ENCODE measurements at regions not wholly inside any gene's neighbourhood (a gene's known extent, or its start where the extent isn't known, plus 50 kb on each side); places are given as distances from the start of the nearest gene placed in this dataset.
A peak's percentile ranks its signal among the peaks of the same experiment; 100 is the strongest.
"Not testable (repeated sequence)": the region's sequence is repeated elsewhere in the genome, so short reads cannot be mapped to it uniquely, and the experiment has no call there.

DNA sequence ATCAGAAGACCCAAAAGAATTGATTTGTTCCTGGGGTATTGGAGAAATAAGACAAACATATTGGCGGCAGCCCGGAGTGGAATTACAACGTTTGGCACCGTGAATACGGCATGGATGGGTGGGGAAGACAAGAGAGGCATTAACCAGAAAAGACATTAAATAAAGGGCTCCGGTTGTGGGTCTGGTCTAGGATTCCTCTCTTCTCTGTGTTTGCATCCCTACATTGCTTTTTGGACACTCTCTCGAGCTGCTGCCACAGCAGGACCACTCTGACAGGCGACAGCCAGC is 138.7 kb upstream of the PALM2AKAP2 start:
- Mint-ChIP-seq H3K27ac (no peak overlapping the region), H3K9me3 (peaks cover 2 to 17% (median 6%) of the 10 kb centered on the region in 7 donors), H3K36me3 (peaks cover 0 to 9% of the 10 kb centered on the region in 2 donors), H3K4me1 (peaks cover 4 to 14% (median 7%) of the 10 kb centered on the region in 3 donors), H3K4me3 (peak overlapping the region in 4 of 8 donors; percentile 21 to 70 (median 36)), H3K27me3 (peaks cover 46 to 75% (median 73%) of the 10 kb centered on the region in 3 donors)
- DNase-seq (no peak), ATAC-seq (ENCODE audit: low read depth in 2 of 2) (no peak)

DNA sequence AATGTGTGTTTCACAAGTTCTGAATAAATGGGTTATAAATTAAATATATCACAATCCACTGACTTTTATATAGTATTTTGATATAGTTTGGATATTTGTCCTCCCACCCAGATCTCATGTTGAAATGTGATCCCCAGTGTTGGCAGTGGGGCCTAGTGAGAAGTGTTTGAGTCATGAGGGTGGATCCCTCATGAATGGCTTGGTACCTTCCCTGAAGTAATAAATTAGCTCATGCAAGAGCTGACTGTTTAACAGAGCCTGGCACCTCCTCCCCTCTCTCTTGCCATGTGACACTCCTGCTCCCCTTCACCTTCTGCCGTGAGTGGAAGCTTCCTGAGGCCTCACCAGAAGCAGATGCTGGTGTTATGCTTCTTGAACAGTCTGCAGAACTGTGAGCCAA is 127.9 kb upstream of the PALM2AKAP2 start:
- Mint-ChIP-seq H3K9me3 (peaks cover 3 to 9% (median 5%) of the 10 kb centered on the region in 7 donors), H3K27me3 (peaks cover 14 to 61% (median 35%) of the 10 kb centered on the region in 3 donors), H3K4me3 (no peak overlapping the region), H3K4me1 (no peaks in the 10 kb centered on the region), H3K36me3 (no peaks in the 10 kb centered on the region), H3K27ac (no peak overlapping the region)
- ATAC-seq (ENCODE audit: low read depth in 2 of 2) (no peak), DNase-seq (no peak)

DNA sequence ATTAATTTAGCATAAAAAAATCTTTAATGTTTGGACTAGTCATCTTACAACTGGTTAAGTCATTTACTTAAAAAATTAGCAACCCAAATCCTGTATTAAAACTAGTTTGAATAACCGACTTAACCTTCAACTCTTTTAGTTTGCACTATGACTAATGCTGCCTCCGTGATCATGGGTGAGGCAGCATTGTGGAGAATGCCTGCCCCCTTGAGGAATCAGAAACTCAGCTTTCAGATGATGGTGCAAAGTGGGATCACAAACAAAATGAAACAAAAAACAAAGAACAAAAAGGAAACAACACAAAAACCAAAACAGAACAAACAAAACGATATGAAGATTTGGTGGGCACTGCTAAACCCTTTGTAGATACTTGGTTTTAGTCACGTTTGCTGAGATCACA is 127.0 kb upstream of the PALM2AKAP2 start:
- Mint-ChIP-seq H3K27ac (no peak overlapping the region), H3K27me3 (peaks cover 14 to 68% (median 39%) of the 10 kb centered on the region in 3 donors), H3K4me1 (no peaks in the 10 kb centered on the region), H3K4me3 (no peak overlapping the region), H3K36me3 (no peaks in the 10 kb centered on the region), H3K9me3 (peaks cover 3 to 15% (median 7%) of the 10 kb centered on the region in 7 donors)
- DNase-seq (no peak), ATAC-seq (ENCODE audit: low read depth in 2 of 2) (no peak)

DNA sequence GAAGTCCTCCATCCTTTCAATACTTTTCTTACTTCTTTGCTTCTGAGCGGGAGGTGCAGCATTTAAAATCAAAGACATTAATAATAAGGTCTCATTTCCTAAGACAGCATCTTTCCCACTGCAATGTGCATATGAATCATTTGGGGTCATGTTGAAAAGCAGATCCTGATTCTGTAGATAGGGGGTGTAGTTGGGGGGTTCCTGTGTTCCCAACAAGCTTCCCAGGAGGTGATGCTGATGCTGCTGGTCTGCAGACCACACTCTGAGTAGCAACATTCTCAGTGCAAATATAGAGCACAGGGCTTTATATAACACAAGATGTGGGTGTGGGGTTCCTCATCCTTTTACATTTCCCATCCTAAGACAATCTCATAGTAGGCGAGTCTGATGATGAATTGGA is 126.5 kb upstream of the PALM2AKAP2 start:
- peaks cover 2 to 11% (median 4%) of the 10 kb centered on the region in 7 donors for H3K9me3 Mint-ChIP-seq
- no peak for DNase-seq
- no peak overlapping the region for H3K4me3 Mint-ChIP-seq
- peaks cover 11 to 66% (median 36%) of the 10 kb centered on the region in 3 donors for H3K27me3 Mint-ChIP-seq
- no peak for ATAC-seq (ENCODE audit: low read depth in 2 of 2)
- H3K36me3 Mint-ChIP-seq: no peaks in the 10 kb centered on the region
- no peak overlapping the region for H3K27ac Mint-ChIP-seq
- H3K4me1 Mint-ChIP-seq: no peaks in the 10 kb centered on the region

DNA sequence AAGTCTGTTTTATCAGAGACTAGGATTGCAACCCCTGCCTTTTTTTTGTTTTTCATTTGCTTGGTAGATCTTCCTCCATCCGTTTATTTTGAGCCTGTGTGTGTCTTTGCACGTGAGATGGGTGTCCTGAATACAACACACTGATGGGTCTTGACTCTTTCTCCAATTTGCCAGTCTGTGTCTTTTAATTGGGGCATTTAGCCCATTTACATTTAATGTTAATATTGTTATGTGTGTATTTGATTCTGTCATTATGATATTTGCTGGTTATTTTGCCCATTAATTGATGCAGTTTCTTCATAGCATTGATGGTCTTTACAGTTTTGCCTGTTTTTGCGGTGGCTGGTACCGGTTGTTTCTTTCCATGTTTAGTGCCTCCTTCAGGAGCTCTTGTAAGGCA is 116.0 kb upstream of the PALM2AKAP2 start:
- not testable (repeated sequence) for H3K4me3 Mint-ChIP-seq; H3K4me1 Mint-ChIP-seq; DNase-seq; H3K27ac Mint-ChIP-seq; ATAC-seq (ENCODE audit: low read depth in 2 of 2)
- Mint-ChIP-seq H3K27me3 (peaks cover 7 to 27% (median 16%) of the 10 kb centered on the region in 3 donors), H3K36me3 (peaks cover 0 to 17% of the 10 kb centered on the region in 2 donors), H3K9me3 (peaks cover 17 to 48% (median 34%) of the 10 kb centered on the region in 7 donors)

DNA sequence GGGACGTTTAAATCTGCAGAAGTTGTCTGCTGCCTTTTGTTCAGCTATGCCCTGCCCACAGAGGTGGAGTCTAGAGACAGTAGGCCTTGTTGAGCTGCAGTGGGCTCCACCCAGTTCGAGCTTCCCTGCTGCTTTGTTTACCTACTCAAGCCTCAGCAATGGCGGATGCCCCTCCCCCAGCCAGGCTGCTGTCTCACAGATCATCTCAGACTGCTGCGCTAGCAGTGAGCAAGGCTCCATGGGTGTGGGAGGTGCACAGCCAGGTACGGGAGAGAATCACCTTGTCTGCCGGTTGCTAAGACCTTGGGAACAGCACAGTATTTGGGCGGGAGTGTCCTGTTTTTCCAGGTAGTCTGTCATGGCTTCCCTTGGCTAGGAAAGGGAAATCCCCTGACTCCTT is 114.3 kb upstream of the PALM2AKAP2 start:
- not testable (repeated sequence) for H3K4me1 Mint-ChIP-seq; ATAC-seq (ENCODE audit: low read depth in 2 of 2); H3K27ac Mint-ChIP-seq; H3K4me3 Mint-ChIP-seq; DNase-seq
- Mint-ChIP-seq H3K27me3 (peaks cover 7 to 32% (median 16%) of the 10 kb centered on the region in 3 donors), H3K36me3 (peaks cover 0 to 17% of the 10 kb centered on the region in 2 donors), H3K9me3 (peaks cover 17 to 42% (median 33%) of the 10 kb centered on the region in 7 donors)

DNA sequence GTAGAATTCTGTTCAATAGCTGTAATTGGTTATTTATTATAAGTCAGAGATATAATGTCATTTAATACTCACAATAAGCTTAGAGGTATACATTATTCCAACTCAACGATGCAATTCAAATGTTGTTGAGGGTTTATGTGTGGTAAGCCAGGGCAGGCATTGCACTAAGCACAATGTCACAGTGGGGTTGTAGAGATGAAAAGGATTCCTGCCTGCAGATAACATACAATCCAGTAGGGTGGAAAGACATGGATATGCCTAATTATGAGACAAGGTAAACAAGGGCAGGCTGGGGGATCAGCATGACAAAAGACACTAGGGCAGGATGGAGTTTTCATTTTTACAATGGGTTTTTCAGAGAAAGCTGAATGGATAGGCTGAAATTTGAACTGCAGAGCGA is 98.7 kb upstream of the PALM2AKAP2 start:
- ATAC-seq (ENCODE audit: low read depth in 2 of 2) (no peak), DNase-seq (no peak)
- no peaks in the 10 kb centered on the region for H3K36me3 Mint-ChIP-seq
- no peak overlapping the region for H3K4me3 Mint-ChIP-seq
- H3K4me1 Mint-ChIP-seq: no peaks in the 10 kb centered on the region
- H3K27me3 Mint-ChIP-seq: peaks cover 14 to 37% (median 17%) of the 10 kb centered on the region in 3 donors
- no peak overlapping the region for H3K27ac Mint-ChIP-seq
- peaks cover 0 to 12% (median 0%) of the 10 kb centered on the region in 7 donors for H3K9me3 Mint-ChIP-seq

DNA sequence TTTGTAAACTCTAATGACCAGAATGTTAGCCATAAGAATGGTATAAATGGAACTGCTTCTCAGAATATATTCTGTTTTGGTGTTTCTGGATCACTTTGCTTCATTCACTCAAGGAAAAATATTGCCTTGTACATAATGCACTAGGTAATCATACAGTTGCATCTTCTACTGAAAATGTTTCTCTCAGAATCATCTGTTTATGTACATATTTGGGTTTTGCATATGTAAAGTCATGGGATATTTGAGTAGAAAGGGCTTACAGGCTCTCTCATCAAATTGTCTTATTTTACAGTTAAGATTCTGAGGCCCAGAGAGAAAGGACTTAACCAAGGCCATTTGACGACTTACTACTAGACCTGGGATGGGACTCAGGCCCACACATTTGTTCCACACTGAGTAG is 97.8 kb upstream of the PALM2AKAP2 start:
- DNase-seq: no peak
- H3K9me3 Mint-ChIP-seq: peaks cover 0 to 18% (median 5%) of the 10 kb centered on the region in 7 donors

DNA sequence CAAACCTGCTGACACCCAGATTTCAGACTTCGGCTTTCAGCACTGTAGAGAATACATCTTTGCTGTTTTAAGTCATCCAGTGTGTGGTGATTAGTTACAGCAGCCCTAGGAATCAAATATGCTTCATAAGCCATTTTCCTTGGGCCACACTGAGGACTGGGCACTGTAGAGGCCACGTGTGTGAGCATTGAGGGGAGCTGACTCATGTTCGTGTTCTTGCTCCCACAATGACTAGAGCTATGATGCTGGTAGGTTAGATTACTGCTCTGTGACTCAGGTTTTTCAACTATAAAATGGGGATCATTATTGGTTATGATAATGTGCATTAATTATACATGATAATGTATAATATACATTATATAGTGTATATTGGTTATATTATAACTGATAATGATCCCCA is 96.5 kb upstream of the PALM2AKAP2 start:
- no peaks in the 10 kb centered on the region for H3K4me1 Mint-ChIP-seq
- H3K27ac Mint-ChIP-seq: no peak overlapping the region
- ATAC-seq (ENCODE audit: low read depth in 2 of 2) (no peak), DNase-seq (no peak)
- peaks cover 10 to 18% (median 13%) of the 10 kb centered on the region in 3 donors for H3K27me3 Mint-ChIP-seq
- no peaks in the 10 kb centered on the region for H3K36me3 Mint-ChIP-seq
- H3K4me3 Mint-ChIP-seq: no peak overlapping the region
- H3K9me3 Mint-ChIP-seq: peaks cover 0 to 21% (median 6%) of the 10 kb centered on the region in 7 donors

More for the DNA sequence above, 97.8 kb upstream of the PALM2AKAP2 start:
- H3K4me3 Mint-ChIP-seq: no peak overlapping the region
- H3K36me3 Mint-ChIP-seq: no peaks in the 10 kb centered on the region
- peaks cover 10 to 28% (median 11%) of the 10 kb centered on the region in 3 donors for H3K27me3 Mint-ChIP-seq
- H3K4me1 Mint-ChIP-seq: no peaks in the 10 kb centered on the region
- no peak overlapping the region for H3K27ac Mint-ChIP-seq
- no peak for ATAC-seq (ENCODE audit: low read depth in 2 of 2)

DNA sequence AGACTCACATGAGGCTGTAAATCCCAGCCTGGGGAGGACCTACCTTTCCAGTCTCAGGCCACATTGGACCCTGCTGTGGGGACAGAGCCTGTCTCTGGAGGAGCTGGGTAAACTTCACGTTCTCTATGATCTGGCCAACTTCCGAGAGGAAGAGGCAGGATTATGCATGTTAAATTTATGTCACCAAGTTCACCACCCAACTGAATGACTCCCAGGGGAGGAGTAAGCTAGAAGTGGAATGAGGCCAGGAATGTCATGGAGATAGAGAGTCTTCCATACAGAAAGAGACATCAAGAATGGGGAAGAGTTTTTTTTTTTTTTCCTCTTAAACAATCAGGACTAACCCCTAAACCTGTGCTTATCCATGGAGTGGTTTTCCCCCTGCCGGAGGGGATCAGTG is 90.3 kb upstream of the PALM2AKAP2 start:
- no peak for DNase-seq
- no peak for ATAC-seq (ENCODE audit: low read depth in 2 of 2)
- Mint-ChIP-seq H3K4me3 (no peak overlapping the region), H3K27me3 (peaks cover 6 to 14% (median 9%) of the 10 kb centered on the region in 3 donors), H3K4me1 (no peaks in the 10 kb centered on the region), H3K36me3 (no peaks in the 10 kb centered on the region), H3K9me3 (peaks cover 0 to 16% (median 7%) of the 10 kb centered on the region in 7 donors), H3K27ac (peak overlapping the region in 1 of 6 donors; percentile 54)

DNA sequence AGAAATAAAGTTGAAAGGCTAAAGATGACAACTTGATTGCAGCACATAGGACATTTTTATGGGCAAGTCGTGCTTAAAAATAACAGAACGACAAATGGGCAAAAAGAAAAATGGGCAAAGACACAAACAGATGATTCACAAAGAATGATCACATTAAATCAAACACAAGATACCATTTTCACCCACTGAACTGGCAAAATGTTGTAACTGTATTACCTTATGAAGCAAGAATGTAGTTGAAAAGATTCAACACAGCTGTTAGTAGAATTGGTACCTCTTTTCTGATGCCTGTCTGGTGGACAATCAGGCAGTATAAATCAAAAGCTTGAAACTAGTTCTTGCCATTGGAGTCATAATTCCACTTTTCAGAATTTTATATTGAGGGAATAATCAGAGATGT is 81.0 kb upstream of the PALM2AKAP2 start:
- peaks cover 0 to 13% (median 0%) of the 10 kb centered on the region in 7 donors for H3K9me3 Mint-ChIP-seq
- no peak overlapping the region for H3K4me3 Mint-ChIP-seq
- H3K36me3 Mint-ChIP-seq: no peaks in the 10 kb centered on the region
- peaks cover 1 to 20% (median 18%) of the 10 kb centered on the region in 3 donors for H3K27me3 Mint-ChIP-seq
- DNase-seq (no peak), ATAC-seq (ENCODE audit: low read depth in 2 of 2) (no peak)
- H3K4me1 Mint-ChIP-seq: no peaks in the 10 kb centered on the region
- H3K27ac Mint-ChIP-seq: no peak overlapping the region

DNA sequence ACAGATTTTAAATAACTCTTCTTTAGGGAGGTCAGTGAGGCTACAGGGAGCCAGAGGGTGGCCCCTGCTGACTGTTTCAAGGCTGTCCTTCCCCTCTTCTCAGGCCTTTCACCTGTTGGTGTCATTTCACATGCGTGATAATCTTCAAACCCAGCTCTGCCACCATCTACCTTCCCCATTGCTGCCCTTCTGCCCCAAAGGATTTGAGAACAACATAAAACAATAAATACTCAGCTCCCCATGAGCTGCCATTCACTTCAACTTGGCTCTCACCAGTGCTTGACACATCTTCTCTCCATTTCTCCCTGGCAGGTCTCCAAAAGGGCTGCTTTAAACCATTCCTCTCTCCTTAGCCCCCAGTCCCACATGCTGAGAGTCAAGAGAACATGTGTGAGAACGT is 75.5 kb upstream of the PALM2AKAP2 start:
- DNase-seq (no peak), ATAC-seq (ENCODE audit: low read depth in 2 of 2) (no peak)
- H3K4me3 Mint-ChIP-seq: no peak overlapping the region
- H3K27me3 Mint-ChIP-seq: peaks cover 14 to 16% (median 16%) of the 10 kb centered on the region in 3 donors
- no peak overlapping the region for H3K27ac Mint-ChIP-seq
- peaks cover 0 to 12% (median 0%) of the 10 kb centered on the region in 7 donors for H3K9me3 Mint-ChIP-seq
- no peaks in the 10 kb centered on the region for H3K4me1 Mint-ChIP-seq
- H3K36me3 Mint-ChIP-seq: no peaks in the 10 kb centered on the region

DNA sequence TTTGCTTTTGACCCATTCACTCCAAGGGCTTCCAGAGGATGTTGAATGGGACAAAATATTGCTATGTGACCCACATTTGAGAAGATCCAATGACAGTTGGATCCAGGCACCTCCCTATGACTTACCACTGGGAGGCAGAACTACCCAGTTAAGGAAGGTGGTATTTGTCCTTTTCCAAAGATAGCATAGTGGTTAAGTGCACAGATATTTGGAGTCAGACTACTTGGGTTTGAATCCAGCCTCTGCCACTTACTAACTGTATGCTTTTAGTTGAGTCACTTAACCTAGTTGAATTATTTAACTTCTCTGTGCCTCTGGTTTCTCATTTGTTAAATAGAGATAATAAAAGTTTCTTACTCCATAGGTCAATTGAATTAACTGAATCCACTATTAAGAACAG is 74.5 kb upstream of the PALM2AKAP2 start:
- peaks cover 14 to 19% (median 16%) of the 10 kb centered on the region in 3 donors for H3K27me3 Mint-ChIP-seq
- H3K9me3 Mint-ChIP-seq: peaks cover 0 to 3% (median 0%) of the 10 kb centered on the region in 7 donors
- no peaks in the 10 kb centered on the region for H3K36me3 Mint-ChIP-seq
- H3K4me1 Mint-ChIP-seq: no peaks in the 10 kb centered on the region
- H3K27ac Mint-ChIP-seq: no peak overlapping the region
- ATAC-seq (ENCODE audit: low read depth in 2 of 2) (no peak), DNase-seq (no peak)
- no peak overlapping the region for H3K4me3 Mint-ChIP-seq

DNA sequence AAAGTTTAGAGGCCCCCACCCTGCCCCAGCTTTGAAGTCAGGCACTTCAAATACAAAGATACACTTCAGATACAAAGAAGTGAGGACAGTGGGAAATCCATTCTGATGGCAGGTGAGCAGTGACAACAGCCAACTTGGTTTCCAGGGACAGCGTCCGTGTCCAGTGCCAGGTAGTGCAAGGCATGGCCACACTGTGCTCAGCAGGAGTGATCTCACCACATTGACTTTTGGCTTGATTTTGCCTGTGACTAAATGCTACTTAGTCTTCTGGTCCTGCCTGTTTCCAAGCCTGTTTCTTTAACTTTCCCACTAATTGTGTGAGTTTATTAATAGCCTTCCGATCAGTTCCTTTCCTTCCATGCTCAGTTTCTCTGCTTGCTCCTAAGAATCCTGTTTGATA is 72.6 kb upstream of the PALM2AKAP2 start:
- Mint-ChIP-seq H3K27ac (no peak overlapping the region), H3K4me1 (no peaks in the 10 kb centered on the region), H3K36me3 (no peaks in the 10 kb centered on the region), H3K9me3 (no peaks in the 10 kb centered on the region), H3K27me3 (peaks cover 14 to 20% (median 16%) of the 10 kb centered on the region in 3 donors), H3K4me3 (no peak overlapping the region)
- ATAC-seq (ENCODE audit: low read depth in 2 of 2) (no peak), DNase-seq (no peak)
